SU-DHL-6 (cell line): ENCODE measurements at regions not wholly inside any gene's neighbourhood (a gene's known extent, or its start where the extent isn't known, plus 50 kb on each side); places are given as distances from the start of the nearest gene placed in this dataset.

ENCODE experiments used
- H2AFZ ChIP-seq: fragments of 200-600 bp; sonication (generic); 2 replicates; pipeline ENCODE4 v1.6.1; 2014; ENCODE audit warnings: low read depth, mild to moderate bottlenecking, moderate library complexity, mixed read lengths, antibody characterized with exemption, low read length; ENCODE audit not compliant: severe bottlenecking
- H3F3A ChIP-seq: fragments of 200-600 bp; shearing (Covaris generic); 2 replicates; pipeline ENCODE4 v1.6.0; 2016; ENCODE audit warnings: antibody characterized with exemption, mild to moderate bottlenecking; ENCODE audit not compliant: insufficient read depth
- H3K27ac ChIP-seq: fragments of 200-600 bp; sonication (generic); 2 replicates; pipeline ENCODE4 v1.5.1; 2016; ENCODE audit warnings: low read depth, mild to moderate bottlenecking, low read length, moderate library complexity, mixed read lengths
- H3K27me3 ChIP-seq: fragments of 200-600 bp; sonication (generic), shearing (Covaris generic); 2 replicates; pipeline ENCODE4 v1.6.0; 2014; ENCODE audit warnings: mild to moderate bottlenecking, low read length
- H3K36me3 ChIP-seq: fragments of 200-600 bp; sonication (generic); 2 replicates; pipeline ENCODE4 v1.6.1; 2014; ENCODE audit warnings: mild to moderate bottlenecking, low read length, mixed read lengths
- H3K4me2 ChIP-seq: fragments of 300-600, 200-600 bp; shearing (Covaris generic), sonication (generic); 2 replicates; pipeline ENCODE4 v1.6.0; 2014; ENCODE audit warnings: low read length, low read depth, mild to moderate bottlenecking; ENCODE audit not compliant: poor library complexity, severe bottlenecking
- H3K4me3 ChIP-seq: fragments of 200-600 bp; sonication (generic); 2 replicates; pipeline ENCODE4 v1.5.1; 2014; ENCODE audit warnings: antibody characterized with exemption, low read length, mild to moderate bottlenecking, mixed read lengths; ENCODE audit not compliant: insufficient read depth, poor library complexity, severe bottlenecking
- H3K79me2 ChIP-seq: fragments of 200-600 bp; sonication (generic); 2 replicates; pipeline ENCODE4 v1.6.1; 2014; ENCODE audit warnings: mild to moderate bottlenecking, low read length, moderate library complexity; ENCODE audit not compliant: insufficient read depth
- H3K9ac ChIP-seq: fragments of 200-600 bp; sonication (generic); 2 replicates; pipeline ENCODE4 v1.7.0; 2014; ENCODE audit warnings: mild to moderate bottlenecking, low read length
- H3K9me2 ChIP-seq: fragments of 200-600 bp; sonication (generic); replicated peaks from 2 replicates; pipeline ENCODE4 v1.6.1; 2014; ENCODE audit warnings: low read length; ENCODE audit not compliant: insufficient read depth
- H3K9me3 ChIP-seq: fragments of 200-600 bp; sonication (generic); 2 replicates; pipeline ENCODE4 v1.6.1; 2014; ENCODE audit warnings: low read length, mixed read lengths; ENCODE audit not compliant: insufficient read depth
- H4K20me1 ChIP-seq: fragments of 200-600 bp; sonication (generic); 2 replicates; pipeline ENCODE4 v1.6.1; 2014; ENCODE audit warnings: low read depth, mild to moderate bottlenecking, antibody characterized with exemption, low read length, moderate library complexity, mixed read lengths
- EZH2phosphoT487 ChIP-seq: fragments of 200-600 bp; sonication (generic), shearing (Covaris generic); conservative IDR thresholded peaks from 2 replicates; pipeline ENCODE4 v1.6.1; 2018; ENCODE audit warnings: mild to moderate bottlenecking, antibody characterized with exemption, low read length, moderate library complexity, mixed read lengths
- TF ChIP-seq, protein P1 (sequence below): fragments of 200-600 bp; sonication (generic); IDR thresholded peaks from one replicate; pipeline ENCODE4 v1.5.1; 2017; ENCODE audit warnings: antibody characterized with exemption, mild to moderate bottlenecking, low read length, moderate library complexity; ENCODE audit not compliant: insufficient read depth, poor library complexity, severe bottlenecking

DNA sequence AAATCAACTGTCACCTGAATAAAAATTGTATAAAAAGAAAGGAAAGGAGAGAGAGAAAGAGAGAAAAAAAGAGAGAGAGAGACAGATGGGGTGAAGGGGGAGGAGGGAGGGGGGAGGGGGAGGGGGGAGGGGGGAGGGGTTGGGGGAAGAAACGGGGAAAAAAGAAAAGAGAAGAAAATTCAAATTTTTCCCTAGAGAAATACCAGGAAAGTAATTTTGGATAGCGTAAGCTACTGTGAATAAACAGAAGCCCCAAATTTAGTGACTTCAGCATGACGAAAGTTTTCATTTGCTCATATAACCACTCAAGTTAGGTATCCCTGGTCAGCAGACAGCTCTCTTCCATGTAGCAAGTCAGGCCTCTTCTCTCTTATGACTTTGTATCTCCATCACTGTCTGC lies 289.4 kb upstream of the MYOCD start:
- no peaks in the 10 kb centered on the region for H3K9me3 ChIP-seq
- H2AFZ ChIP-seq, result no peak overlapping the region
- H3K9ac ChIP-seq, result no peak overlapping the region
- H3K27me3 ChIP-seq, result no peaks in the 10 kb centered on the region
- H3K9me2 ChIP-seq, result no peaks in the 10 kb centered on the region
- TF ChIP-seq, protein P1, sequence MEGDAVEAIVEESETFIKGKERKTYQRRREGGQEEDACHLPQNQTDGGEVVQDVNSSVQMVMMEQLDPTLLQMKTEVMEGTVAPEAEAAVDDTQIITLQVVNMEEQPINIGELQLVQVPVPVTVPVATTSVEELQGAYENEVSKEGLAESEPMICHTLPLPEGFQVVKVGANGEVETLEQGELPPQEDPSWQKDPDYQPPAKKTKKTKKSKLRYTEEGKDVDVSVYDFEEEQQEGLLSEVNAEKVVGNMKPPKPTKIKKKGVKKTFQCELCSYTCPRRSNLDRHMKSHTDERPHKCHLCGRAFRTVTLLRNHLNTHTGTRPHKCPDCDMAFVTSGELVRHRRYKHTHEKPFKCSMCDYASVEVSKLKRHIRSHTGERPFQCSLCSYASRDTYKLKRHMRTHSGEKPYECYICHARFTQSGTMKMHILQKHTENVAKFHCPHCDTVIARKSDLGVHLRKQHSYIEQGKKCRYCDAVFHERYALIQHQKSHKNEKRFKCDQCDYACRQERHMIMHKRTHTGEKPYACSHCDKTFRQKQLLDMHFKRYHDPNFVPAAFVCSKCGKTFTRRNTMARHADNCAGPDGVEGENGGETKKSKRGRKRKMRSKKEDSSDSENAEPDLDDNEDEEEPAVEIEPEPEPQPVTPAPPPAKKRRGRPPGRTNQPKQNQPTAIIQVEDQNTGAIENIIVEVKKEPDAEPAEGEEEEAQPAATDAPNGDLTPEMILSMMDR, result no peak
- no peak for TF ChIP-seq EZH2phosphoT487
- H3K4me3 ChIP-seq, result no peak overlapping the region
- H3K4me2 ChIP-seq, result no peak overlapping the region
- H3K79me2 ChIP-seq, result no peaks in the 10 kb centered on the region
- no peaks in the 10 kb centered on the region for H4K20me1 ChIP-seq
- H3K36me3 ChIP-seq, result no peaks in the 10 kb centered on the region
- no peaks in the 10 kb centered on the region for H3F3A ChIP-seq
- no peak overlapping the region for H3K27ac ChIP-seq

DNA sequence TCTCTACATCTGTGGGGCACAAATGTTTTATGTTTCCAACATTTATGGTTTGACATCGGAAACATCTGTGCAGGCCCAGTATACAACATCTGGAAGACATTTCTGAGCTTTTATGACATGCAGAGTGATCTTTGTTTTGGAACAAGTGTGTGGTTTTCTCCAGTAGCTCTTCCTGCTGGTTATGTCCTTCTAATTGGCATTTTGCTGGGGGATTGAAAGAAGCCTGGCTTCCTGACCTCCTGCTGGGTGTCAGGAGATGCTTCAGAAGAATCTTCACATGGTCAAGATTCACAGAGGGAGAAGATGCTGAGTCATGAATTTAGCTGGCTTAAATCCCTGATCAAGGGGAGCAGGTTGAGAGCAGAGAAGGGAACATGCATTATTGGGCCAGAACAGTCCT lies 279.5 kb upstream of the MYOCD start:
- H3K27me3 ChIP-seq, result no peaks in the 10 kb centered on the region
- H3K27ac ChIP-seq, result no peak overlapping the region
- no peak overlapping the region for H3K4me2 ChIP-seq
- no peaks in the 10 kb centered on the region for H3K79me2 ChIP-seq
- no peaks in the 10 kb centered on the region for H3K9me3 ChIP-seq
- no peaks in the 10 kb centered on the region for H4K20me1 ChIP-seq
- H3K9me2 ChIP-seq, result no peaks in the 10 kb centered on the region
- no peaks in the 10 kb centered on the region for H3F3A ChIP-seq
- no peak overlapping the region for H2AFZ ChIP-seq
- no peak for TF ChIP-seq EZH2phosphoT487
- TF ChIP-seq, protein P1, result no peak
- no peak overlapping the region for H3K4me3 ChIP-seq
- H3K9ac ChIP-seq, result no peak overlapping the region
- H3K36me3 ChIP-seq, result no peaks in the 10 kb centered on the region

DNA sequence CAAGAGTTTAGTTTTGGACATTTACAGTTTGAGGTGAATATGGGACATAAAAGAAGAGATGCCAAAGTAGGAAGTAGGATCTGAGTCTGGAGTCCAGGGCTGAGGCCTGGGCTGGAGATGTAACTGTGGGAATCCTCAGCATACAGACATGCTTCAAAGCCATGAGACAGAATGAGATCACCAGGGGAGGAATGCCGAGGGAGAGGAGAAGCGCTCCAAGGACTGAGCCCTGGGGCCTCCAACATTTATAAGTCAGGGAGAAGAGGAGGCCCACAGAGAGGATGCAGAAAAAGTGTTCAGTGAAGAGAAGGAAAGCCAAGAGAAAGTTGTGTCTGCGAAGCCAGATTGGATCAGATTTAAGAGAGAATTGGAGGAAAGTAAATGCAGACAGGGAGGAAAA lies 277.5 kb upstream of the MYOCD start:
- no peak overlapping the region for H3K4me3 ChIP-seq
- no peaks in the 10 kb centered on the region for H3K79me2 ChIP-seq
- H3K36me3 ChIP-seq, result no peaks in the 10 kb centered on the region
- H3F3A ChIP-seq, result no peaks in the 10 kb centered on the region
- H3K9me3 ChIP-seq, result no peaks in the 10 kb centered on the region
- H3K4me2 ChIP-seq, result no peak overlapping the region
- no peak overlapping the region for H3K27ac ChIP-seq
- H4K20me1 ChIP-seq, result no peaks in the 10 kb centered on the region
- no peak overlapping the region for H2AFZ ChIP-seq
- no peak overlapping the region for H3K9ac ChIP-seq
- H3K9me2 ChIP-seq, result no peaks in the 10 kb centered on the region
- H3K27me3 ChIP-seq, result no peaks in the 10 kb centered on the region
- no peak for TF ChIP-seq EZH2phosphoT487
- TF ChIP-seq, protein P1, result no peak

DNA sequence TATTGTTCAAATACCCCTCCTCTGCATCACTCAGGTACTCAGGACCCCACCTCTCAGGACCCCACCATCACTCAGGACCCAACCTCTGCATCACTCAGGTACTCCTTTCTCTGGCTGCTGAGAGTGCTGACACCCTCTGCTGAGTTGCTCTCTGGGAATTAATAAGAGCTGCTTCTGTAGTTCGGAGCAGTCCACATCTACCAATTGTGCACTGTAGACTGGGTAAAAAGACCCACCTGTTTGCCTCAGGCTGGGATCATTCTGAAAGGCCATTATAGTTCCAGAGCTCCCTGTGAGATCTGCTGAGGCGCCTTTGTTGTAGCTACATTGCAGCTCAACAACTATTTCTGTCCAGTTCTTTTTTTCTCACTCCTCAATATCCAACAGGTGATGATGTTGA lies 276.3 kb upstream of the MYOCD start:
- H3K27ac ChIP-seq, result no peak overlapping the region
- H3F3A ChIP-seq, result no peaks in the 10 kb centered on the region
- no peaks in the 10 kb centered on the region for H4K20me1 ChIP-seq
- H3K27me3 ChIP-seq, result no peaks in the 10 kb centered on the region
- TF ChIP-seq, protein P1, result no peak
- TF ChIP-seq EZH2phosphoT487, result no peak
- H3K9me2 ChIP-seq, result no peaks in the 10 kb centered on the region
- H3K9me3 ChIP-seq, result no peaks in the 10 kb centered on the region
- H3K4me3 ChIP-seq, result no peak overlapping the region
- H2AFZ ChIP-seq, result no peak overlapping the region
- no peaks in the 10 kb centered on the region for H3K79me2 ChIP-seq
- no peak overlapping the region for H3K9ac ChIP-seq
- no peaks in the 10 kb centered on the region for H3K36me3 ChIP-seq
- no peak overlapping the region for H3K4me2 ChIP-seq
